Hepatocyte (in vitro differentiated cells): ENCODE measurements at regions not wholly inside any gene's neighbourhood (a gene's known extent, or its start where the extent isn't known, plus 50 kb on each side); places are given as distances from the start of the nearest gene placed in this dataset.

Experiments used
- DNase-seq: peaks from one replicate; pipeline ENCODE4 v3.0.0-alpha.2; 2016; ENCODE audit warnings: low spot score
- H2AFZ ChIP-seq: fragments of 200-600 bp; sonication (generic); 2 replicates; pipeline ENCODE4 v1.6.0; 2016; ENCODE audit warnings: antibody characterized with exemption, mild to moderate bottlenecking
- H3K27ac ChIP-seq: fragments of 200-600 bp; sonication (generic); 2 replicates; pipeline ENCODE4 v1.5.1; 2016; ENCODE audit warnings: mild to moderate bottlenecking
- H3K27me3 ChIP-seq: fragments of 200-600 bp; sonication (generic); 2 replicates; pipeline ENCODE4 v1.6.1; 2016
- H3K36me3 ChIP-seq: fragments of 200-600 bp; sonication (generic); replicated peaks from 2 replicates; pipeline ENCODE4 v1.5.1; 2016; ENCODE audit warnings: low read depth; ENCODE audit not compliant: insufficient read depth
- H3K4me1 ChIP-seq: fragments of 200-600 bp; sonication (generic); 2 replicates; pipeline ENCODE4 v1.5.1; 2016; ENCODE audit warnings: mild to moderate bottlenecking, moderate library complexity; ENCODE audit not compliant: insufficient read depth
- H3K4me2 ChIP-seq: fragments of 200-600 bp; sonication (generic); 2 replicates; pipeline ENCODE4 v1.6.0; 2016
- H3K4me3 ChIP-seq: fragments of 200-600 bp; sonication (generic); 2 replicates; pipeline ENCODE4 v1.5.1; 2016; ENCODE audit warnings: mild to moderate bottlenecking
- H3K79me2 ChIP-seq: fragments of 200-600 bp; sonication (generic); 2 replicates; pipeline ENCODE4 v1.6.0; 2017; ENCODE audit warnings: mild to moderate bottlenecking
- H3K9me2 ChIP-seq: fragments of 200-600 bp; sonication (generic); replicated peaks from 2 replicates; pipeline ENCODE4 v1.6.0; 2017; ENCODE audit warnings: mild to moderate bottlenecking; ENCODE audit not compliant: insufficient read depth
- H3K9me3 ChIP-seq: fragments of 200-600 bp; sonication (generic); 2 replicates; pipeline ENCODE4 v1.5.1; 2016; ENCODE audit warnings: low read depth, mild to moderate bottlenecking
- H4K20me1 ChIP-seq: fragments of 200-600 bp; sonication (generic); 2 replicates; pipeline ENCODE4 v1.6.0; 2016; ENCODE audit warnings: mild to moderate bottlenecking; ENCODE audit not compliant: insufficient read depth, poor library complexity, severe bottlenecking
- EZH2 ChIP-seq: fragments of 200-600 bp; sonication (generic); IDR thresholded peaks from 2 replicates; pipeline ENCODE4 v1.6.1; 2016; ENCODE audit warnings: antibody characterized with exemption, mild to moderate bottlenecking, borderline replicate concordance
- EZH2phosphoT487 ChIP-seq: fragments of 200-600 bp; sonication (generic); IDR thresholded peaks from one replicate; pipeline ENCODE4 v1.6.1; 2018; ENCODE audit warnings: antibody characterized with exemption, mild to moderate bottlenecking, low read depth, moderate library complexity; ENCODE audit not compliant: unreplicated experiment, severe bottlenecking
- WGBS: methylation state at CpG from one replicate; pipeline ENCODE4 v1.1.6; 2016; ENCODE audit warnings: low lambda C conversion rate; ENCODE audit errors: missing lambda C conversion rate; 5-methylcytosine and 5-hydroxymethylcytosine counted together
- TF ChIP-seq, protein P1 (sequence below): fragments of 200-600 bp; sonication (generic); IDR thresholded peaks from 2 replicates; pipeline ENCODE4 v1.5.1; 2016; ENCODE audit warnings: antibody characterized with exemption, mild to moderate bottlenecking; ENCODE audit not compliant: poor library complexity

DNA sequence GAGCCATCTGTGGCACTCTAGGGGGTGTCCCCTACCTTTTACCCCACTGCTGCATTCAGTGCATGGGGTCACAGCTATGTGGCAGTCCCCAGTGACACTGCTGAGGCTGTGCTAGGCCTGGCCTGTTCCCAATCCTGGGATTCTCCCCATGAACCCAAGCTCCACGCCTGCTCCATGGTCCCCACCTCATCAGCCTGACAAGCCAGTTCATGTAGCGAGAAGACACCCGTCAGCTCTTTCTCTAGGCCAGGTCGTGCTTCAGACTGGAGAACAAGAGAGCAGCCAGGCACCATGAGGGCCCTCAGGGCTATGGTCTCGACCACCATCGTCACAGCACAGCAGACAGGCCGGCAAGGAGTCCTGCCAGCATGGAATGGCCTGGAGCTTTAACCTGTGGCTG lies 72.8 kb upstream of the PRR20G start:
- Histone ChIP-seq H4K20me1 (no peaks in the 10 kb centered on the region), H3K27me3 (peaks cover 13% of the 10 kb centered on the region), H3K4me3 (no peak overlapping the region), H3K27ac (no peak overlapping the region), H3K79me2 (no peaks in the 10 kb centered on the region), H2AFZ (no peak overlapping the region), H3K4me1 (no peaks in the 10 kb centered on the region), H3K4me2 (no peak overlapping the region), H3K9me3 (no peaks in the 10 kb centered on the region), H3K9me2 (no peaks in the 10 kb centered on the region), H3K36me3 (no peaks in the 10 kb centered on the region)
- 84% methylated on average over 7 of the region's 7 CpGs for WGBS
- no peak for TF ChIP-seq EZH2
- TF ChIP-seq, protein P1, sequence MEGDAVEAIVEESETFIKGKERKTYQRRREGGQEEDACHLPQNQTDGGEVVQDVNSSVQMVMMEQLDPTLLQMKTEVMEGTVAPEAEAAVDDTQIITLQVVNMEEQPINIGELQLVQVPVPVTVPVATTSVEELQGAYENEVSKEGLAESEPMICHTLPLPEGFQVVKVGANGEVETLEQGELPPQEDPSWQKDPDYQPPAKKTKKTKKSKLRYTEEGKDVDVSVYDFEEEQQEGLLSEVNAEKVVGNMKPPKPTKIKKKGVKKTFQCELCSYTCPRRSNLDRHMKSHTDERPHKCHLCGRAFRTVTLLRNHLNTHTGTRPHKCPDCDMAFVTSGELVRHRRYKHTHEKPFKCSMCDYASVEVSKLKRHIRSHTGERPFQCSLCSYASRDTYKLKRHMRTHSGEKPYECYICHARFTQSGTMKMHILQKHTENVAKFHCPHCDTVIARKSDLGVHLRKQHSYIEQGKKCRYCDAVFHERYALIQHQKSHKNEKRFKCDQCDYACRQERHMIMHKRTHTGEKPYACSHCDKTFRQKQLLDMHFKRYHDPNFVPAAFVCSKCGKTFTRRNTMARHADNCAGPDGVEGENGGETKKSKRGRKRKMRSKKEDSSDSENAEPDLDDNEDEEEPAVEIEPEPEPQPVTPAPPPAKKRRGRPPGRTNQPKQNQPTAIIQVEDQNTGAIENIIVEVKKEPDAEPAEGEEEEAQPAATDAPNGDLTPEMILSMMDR: no peak
- TF ChIP-seq EZH2phosphoT487: no peak
- no peak for DNase-seq

DNA sequence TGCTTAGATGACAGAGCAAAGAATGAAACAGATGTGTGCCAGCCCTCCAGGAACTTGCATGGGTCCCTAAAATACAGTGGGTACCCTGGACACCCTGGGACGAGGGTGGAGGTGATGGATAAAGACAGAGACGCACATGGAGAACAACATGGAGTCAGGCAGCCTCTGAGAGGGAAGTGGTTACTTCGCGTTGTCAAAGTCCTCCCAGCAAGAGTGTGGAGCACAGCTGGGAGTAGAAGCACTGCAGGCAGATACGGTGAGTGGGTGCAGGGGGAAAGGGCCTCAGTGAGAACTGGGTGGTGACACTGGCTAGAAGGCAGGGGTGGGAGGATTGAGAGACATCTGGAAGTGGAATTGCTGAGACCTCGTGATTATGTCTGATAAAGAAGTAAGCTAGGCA lies 70.8 kb upstream of the PRR20G start:
- TF ChIP-seq EZH2phosphoT487 (no peak), EZH2 (no peak)
- TF ChIP-seq, protein P1: no peak
- H3K79me2 ChIP-seq: no peaks in the 10 kb centered on the region

DNA sequence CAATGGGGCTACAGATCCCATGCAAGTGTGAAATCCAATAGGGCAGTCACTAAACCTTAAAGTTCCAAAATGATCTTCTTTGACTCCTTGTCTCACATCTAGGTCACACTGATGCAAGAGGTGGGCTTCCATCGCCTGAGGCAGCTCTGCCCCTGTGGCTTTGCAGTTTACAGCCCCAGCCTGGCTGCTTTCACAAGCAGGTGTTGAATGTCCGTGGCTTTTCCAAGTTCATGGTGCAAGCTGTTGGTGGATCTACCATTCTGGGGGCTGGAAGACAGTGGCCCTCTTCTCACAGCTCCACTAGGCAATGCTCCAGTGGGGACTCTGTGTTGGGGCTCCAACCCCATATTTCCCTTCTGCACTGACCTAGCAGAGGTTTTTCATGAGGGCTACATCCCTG lies 68.5 kb upstream of the PRR20G start:
- H3K4me2 ChIP-seq: no peak overlapping the region
- no peaks in the 10 kb centered on the region for H3K9me3 ChIP-seq
- H3K27ac ChIP-seq: no peak overlapping the region
- H3K27me3 ChIP-seq: no peaks in the 10 kb centered on the region
- H3K36me3 ChIP-seq: no peaks in the 10 kb centered on the region
- 70% methylated on average over 2 of the region's 2 CpGs for WGBS
- H3K4me1 ChIP-seq: no peaks in the 10 kb centered on the region
- no peaks in the 10 kb centered on the region for H4K20me1 ChIP-seq
- DNase-seq: no peak
- no peak overlapping the region for H2AFZ ChIP-seq
- no peaks in the 10 kb centered on the region for H3K79me2 ChIP-seq
- H3K9me2 ChIP-seq: no peaks in the 10 kb centered on the region
- TF ChIP-seq, protein P1: no peak
- no peak for TF ChIP-seq EZH2phosphoT487
- no peak for TF ChIP-seq EZH2
- H3K4me3 ChIP-seq: no peak overlapping the region

More for the DNA sequence above, 70.8 kb upstream of the PRR20G start:
- 80% methylated on average over 6 of the region's 6 CpGs for WGBS
- Histone ChIP-seq H3K4me3 (no peak overlapping the region), H3K36me3 (no peaks in the 10 kb centered on the region), H3K4me2 (no peak overlapping the region), H2AFZ (no peak overlapping the region), H3K4me1 (no peaks in the 10 kb centered on the region), H3K27ac (no peak overlapping the region), H3K9me2 (no peaks in the 10 kb centered on the region), H4K20me1 (no peaks in the 10 kb centered on the region), H3K27me3 (no peaks in the 10 kb centered on the region), H3K9me3 (no peaks in the 10 kb centered on the region)
- DNase-seq: no peak

DNA sequence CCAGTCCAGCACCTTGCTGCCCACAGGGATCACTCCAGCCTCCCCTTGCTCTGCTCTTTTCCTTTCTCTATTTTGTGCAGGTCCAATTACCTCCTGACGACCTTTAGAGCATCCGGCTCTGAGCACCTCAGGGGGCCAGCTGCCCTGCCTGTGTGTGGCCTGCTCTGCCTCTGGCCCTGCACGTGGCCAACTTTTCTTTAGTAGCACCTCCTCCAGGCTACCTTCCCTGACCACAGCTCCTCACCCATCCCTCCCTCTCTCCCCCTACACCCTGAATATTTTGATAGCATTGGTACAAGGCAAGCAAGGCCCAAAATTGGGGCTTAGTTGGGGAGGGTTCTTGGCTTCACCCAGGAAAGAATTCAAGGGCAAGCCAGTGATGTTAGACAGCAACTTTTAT lies 66.9 kb upstream of the PRR20G start:
- Histone ChIP-seq H3K27me3 (no peaks in the 10 kb centered on the region), H3K4me2 (no peak overlapping the region), H3K27ac (no peak overlapping the region), H3K36me3 (no peaks in the 10 kb centered on the region), H4K20me1 (no peaks in the 10 kb centered on the region), H3K9me2 (no peaks in the 10 kb centered on the region), H2AFZ (no peak overlapping the region), H3K4me3 (no peak overlapping the region), H3K9me3 (no peaks in the 10 kb centered on the region), H3K4me1 (no peaks in the 10 kb centered on the region), H3K79me2 (no peaks in the 10 kb centered on the region)
- DNase-seq: no peak
- 66% methylated on average over 3 of the region's 3 CpGs for WGBS
- TF ChIP-seq EZH2 (no peak), EZH2phosphoT487 (no peak)
- TF ChIP-seq, protein P1: no peak
